Neutrophil (primary cell): ENCODE measurements at regions not wholly inside any gene's neighbourhood (a gene's known extent, or its start where the extent isn't known, plus 50 kb on each side); places are given as distances from the start of the nearest gene placed in this dataset.

Experiments used
- H3K27ac ChIP-seq: fragments of 200-600 bp; sonication (generic); 2 replicates; pipeline ENCODE4 v1.5.1; 2016; ENCODE audit warnings: mild to moderate bottlenecking, moderate library complexity
- H3K27me3 ChIP-seq: fragments of 200-600 bp; sonication (generic); 2 replicates; pipeline ENCODE4 v1.6.0; 2016; ENCODE audit warnings: mild to moderate bottlenecking
- H3K36me3 ChIP-seq: fragments of 200-600 bp; sonication (generic); 2 replicates; pipeline ENCODE4 v1.5.1; 2017
- H3K4me1 ChIP-seq, 2 experiments: fragments of 200-600 bp in 1 of 2; sonication (generic) in 1 of 2; 1 replicate in 1 of 2; 2 replicates in 1 of 2; pipeline versions ENCODE4 v1.5.1 to v1.6.1; 2013 to 2016; ENCODE audit warnings: low read depth in 1 of 2, low read length in 1 of 2, mild to moderate bottlenecking in 1 of 2, moderate library complexity in 1 of 2; ENCODE audit not compliant: control insufficient read depth in 1 of 2, insufficient read depth in 1 of 2
- H3K4me3 ChIP-seq, 2 experiments: fragments of 200-600 bp in 1 of 2; sonication (generic) in 1 of 2; 1 replicate in 1 of 2; 2 replicates in 1 of 2; pipeline ENCODE4 v1.5.1; 2013 to 2016; ENCODE audit warnings: low read depth in 1 of 2, low read length in 1 of 2, mild to moderate bottlenecking in 1 of 2, moderate library complexity in 1 of 2
- H3K9me3 ChIP-seq: fragments of 200-600 bp; sonication (generic); 2 replicates; pipeline ENCODE4 v1.5.1; 2016
- CTCF ChIP-seq: fragments of 200-600 bp; sonication (generic); IDR thresholded peaks from 2 replicates; pipeline ENCODE4 v1.5.1; 2016; ENCODE audit warnings: antibody characterized with exemption

- Histone ChIP-seq H3K4me1 (no peaks in the 10 kb centered on the region), H3K27me3 (no peaks in the 10 kb centered on the region), H3K27ac (no peak overlapping the region), H3K36me3 (no peaks in the 10 kb centered on the region), H3K9me3 (no peaks in the 10 kb centered on the region), H3K4me3 (no peak overlapping the region)
- no peak for TF ChIP-seq CTCF
Observed at GRCh38 chr13:76127922-76128321, 491.8 kb downstream of the LMO7 start.

- Histone ChIP-seq H3K27me3 (no peaks in the 10 kb centered on the region), H3K27ac (no peak overlapping the region), H3K4me1 (no peaks in the 10 kb centered on the region), H3K36me3 (no peaks in the 10 kb centered on the region), H3K9me3 (no peaks in the 10 kb centered on the region), H3K4me3 (no peak overlapping the region)
- no peak for TF ChIP-seq CTCF
Observed at GRCh38 chr13:76123548-76123947, 487.4 kb downstream of the LMO7 start.

GRCh38 chr13:76116751-76117360, 480.7 kb downstream of the LMO7 start:
- H3K27me3 ChIP-seq, result no peaks in the 10 kb centered on the region
- no peaks in the 10 kb centered on the region for H3K36me3 ChIP-seq
- H3K9me3 ChIP-seq, result no peaks in the 10 kb centered on the region
- no peak overlapping the region for H3K27ac ChIP-seq
- no peak overlapping the region for H3K4me3 ChIP-seq
- TF ChIP-seq CTCF, result no peak
- H3K4me1 ChIP-seq, result no peaks in the 10 kb centered on the region

- H3K9me3 ChIP-seq, result no peaks in the 10 kb centered on the region
- H3K4me3 ChIP-seq, result no peak overlapping the region
- H3K4me1 ChIP-seq, result no peaks in the 10 kb centered on the region
- no peak overlapping the region for H3K27ac ChIP-seq
- no peak for TF ChIP-seq CTCF
- H3K36me3 ChIP-seq, result no peaks in the 10 kb centered on the region
- no peaks in the 10 kb centered on the region for H3K27me3 ChIP-seq
Observed at GRCh38 chr13:76106763-76107162, 470.6 kb downstream of the LMO7 start.

- TF ChIP-seq CTCF, result no peak
- no peaks in the 10 kb centered on the region for H3K9me3 ChIP-seq
- no peaks in the 10 kb centered on the region for H3K36me3 ChIP-seq
- no peaks in the 10 kb centered on the region for H3K4me1 ChIP-seq
- no peaks in the 10 kb centered on the region for H3K27me3 ChIP-seq
- no peak overlapping the region for H3K27ac ChIP-seq
- no peak overlapping the region for H3K4me3 ChIP-seq
Observed at GRCh38 chr13:76094645-76095044, 458.5 kb downstream of the LMO7 start.

GRCh38 chr13:76091076-76091475, 454.9 kb downstream of the LMO7 start:
- Histone ChIP-seq H3K4me3 (no peak overlapping the region), H3K4me1 (no peaks in the 10 kb centered on the region), H3K27me3 (no peaks in the 10 kb centered on the region), H3K36me3 (no peaks in the 10 kb centered on the region), H3K27ac (no peak overlapping the region), H3K9me3 (no peaks in the 10 kb centered on the region)
- TF ChIP-seq CTCF, result no peak
